ENCODE measurements at regions not wholly inside any gene's neighbourhood (a gene's known extent, or its start where the extent isn't known, plus 50 kb on each side); places are given as distances from the start of the nearest gene placed in this dataset.

- no peak for DNase-seq
These were observed 49.9 kb downstream of the RIN2 start for GRCh38 chr20:19807946-19808330.

- DNase-seq: no peak
These were observed 50.4 kb downstream of the RIN2 start for GRCh38 chr20:19808498-19808897.

GRCh38 chr20:19809505-19809904, 51.4 kb downstream of the RIN2 start:
- no peak for DNase-seq

- no peak for DNase-seq
These were observed 53.2 kb downstream of the RIN2 start for GRCh38 chr20:19811231-19811630.

- DNase-seq: no peak
These were observed 54.0 kb downstream of the RIN2 start for GRCh38 chr20:19812056-19812455.

- DNase-seq: no peak
These were observed 54.6 kb downstream of the RIN2 start for GRCh38 chr20:19812696-19813095.

- peak in 1 of 56 donors; percentile 13 for DNase-seq
These were observed 56.0 kb downstream of the RIN2 start for GRCh38 chr20:19813846-19814640.

- no peak for DNase-seq
These were observed 57.5 kb downstream of the RIN2 start for GRCh38 chr20:19815553-19815991.

GRCh38 chr20:19816386-19816785, 58.3 kb downstream of the RIN2 start:
- no peak for DNase-seq

GRCh38 chr20:19817017-19817416, 59.0 kb downstream of the RIN2 start:
- DNase-seq: no peak

GRCh38 chr20:19819149-19819548, 61.1 kb downstream of the RIN2 start:
- no peak for DNase-seq

- no peak for DNase-seq
These were observed 62.6 kb downstream of the RIN2 start for GRCh38 chr20:19820555-19821211.

- DNase-seq: no peak
These were observed 63.5 kb downstream of the RIN2 start for GRCh38 chr20:19821606-19822005.

- DNase-seq: no peak
These were observed 65.2 kb downstream of the RIN2 start for GRCh38 chr20:19823216-19823615.

- DNase-seq: no peak
These were observed 65.9 kb downstream of the RIN2 start for GRCh38 chr20:19823971-19824370.

GRCh38 chr20:19824861-19825260, 66.8 kb downstream of the RIN2 start:
- DNase-seq: peak in 1 of 56 donors; percentile 10

- no peak for DNase-seq
These were observed 68.3 kb downstream of the RIN2 start for GRCh38 chr20:19826179-19826914.

GRCh38 chr20:19827818-19828217, 69.8 kb downstream of the RIN2 start:
- no peak for DNase-seq

GRCh38 chr20:19828232-19828631, 70.2 kb downstream of the RIN2 start:
- DNase-seq: peak in 3 of 56 donors; percentile 10 to 23 (median 20)

- no peak for DNase-seq
These were observed 72.2 kb downstream of the RIN2 start for GRCh38 chr20:19830211-19830785.

GRCh38 chr20:19832875-19833274, 74.8 kb downstream of the RIN2 start:
- DNase-seq: no peak

GRCh38 chr20:19833395-19833794, 75.3 kb downstream of the RIN2 start:
- no peak for DNase-seq

Data from nucleus accumbens (tissue), 56 donors.